ENCODE measurements at regions not wholly inside any gene's neighbourhood (a gene's known extent, or its start where the extent isn't known, plus 50 kb on each side); places are given as distances from the start of the nearest gene placed in this dataset.

DNA sequence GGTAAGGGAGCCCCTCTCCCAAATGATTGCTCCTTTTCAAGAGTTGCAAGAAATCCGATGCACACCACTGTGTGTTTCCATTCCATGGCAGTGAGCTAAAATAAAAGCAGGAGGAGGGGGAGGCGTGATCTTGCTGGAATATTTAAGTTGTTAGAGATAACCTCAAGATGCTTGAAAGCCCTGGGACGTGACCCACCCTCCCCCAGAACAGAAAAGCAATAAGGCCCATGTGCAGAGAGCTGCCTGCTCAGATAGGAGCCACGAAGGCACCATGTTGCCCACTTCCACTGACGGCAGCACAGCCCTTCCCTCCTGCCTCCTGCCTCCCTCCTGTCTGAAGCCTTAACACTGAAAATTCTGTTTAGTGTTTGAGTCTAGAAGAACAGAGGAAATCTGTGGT is 432.6 kb upstream of the CDH4 start:
- FAIRE-seq (no peak), DNase-seq (ENCODE audit: low spot score) (no peak)

DNA sequence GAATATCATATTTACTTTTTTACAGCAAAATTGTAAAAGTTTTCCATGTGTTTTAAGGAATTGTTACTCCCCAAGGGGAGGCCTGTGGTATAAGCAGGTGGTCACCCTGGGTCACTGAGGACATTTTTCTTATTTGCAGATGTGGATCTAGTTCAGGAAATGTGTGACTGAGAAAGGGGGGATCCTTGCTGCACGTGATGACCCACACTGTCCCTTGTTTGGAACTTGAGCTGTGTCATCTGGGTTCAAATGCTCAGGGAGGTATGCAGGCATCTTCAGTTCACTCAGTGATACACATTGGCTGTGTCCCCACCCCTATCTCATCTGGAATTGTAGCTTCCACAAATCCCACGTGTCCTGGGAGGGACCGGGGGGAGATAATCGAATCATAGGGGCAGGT is 431.9 kb upstream of the CDH4 start:
- no peak for FAIRE-seq

DNA sequence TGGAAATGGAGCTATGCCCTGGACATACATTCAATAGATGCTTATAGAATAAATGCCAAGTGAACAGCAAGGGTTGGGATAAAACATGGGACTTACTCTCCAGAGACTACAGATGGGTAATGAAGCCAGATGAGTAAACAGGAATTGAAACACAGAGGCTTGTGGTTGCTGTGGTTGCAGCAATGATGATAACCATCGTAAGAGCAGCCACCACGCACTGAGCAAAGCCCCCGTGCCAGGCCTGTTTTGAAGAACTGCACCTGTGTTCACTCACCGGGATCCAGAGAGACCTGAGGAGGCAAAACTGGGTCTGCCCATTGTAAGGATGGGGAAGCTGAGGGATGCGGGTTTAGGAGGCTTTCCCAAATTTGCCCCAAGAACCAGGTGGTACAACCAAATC is 431.1 kb upstream of the CDH4 start:
- DNase-seq (ENCODE audit: low spot score) = no peak
- no peak for FAIRE-seq

More for the DNA sequence above, 431.9 kb upstream of the CDH4 start:
- DNase-seq (ENCODE audit: low spot score) = no peak

DNA sequence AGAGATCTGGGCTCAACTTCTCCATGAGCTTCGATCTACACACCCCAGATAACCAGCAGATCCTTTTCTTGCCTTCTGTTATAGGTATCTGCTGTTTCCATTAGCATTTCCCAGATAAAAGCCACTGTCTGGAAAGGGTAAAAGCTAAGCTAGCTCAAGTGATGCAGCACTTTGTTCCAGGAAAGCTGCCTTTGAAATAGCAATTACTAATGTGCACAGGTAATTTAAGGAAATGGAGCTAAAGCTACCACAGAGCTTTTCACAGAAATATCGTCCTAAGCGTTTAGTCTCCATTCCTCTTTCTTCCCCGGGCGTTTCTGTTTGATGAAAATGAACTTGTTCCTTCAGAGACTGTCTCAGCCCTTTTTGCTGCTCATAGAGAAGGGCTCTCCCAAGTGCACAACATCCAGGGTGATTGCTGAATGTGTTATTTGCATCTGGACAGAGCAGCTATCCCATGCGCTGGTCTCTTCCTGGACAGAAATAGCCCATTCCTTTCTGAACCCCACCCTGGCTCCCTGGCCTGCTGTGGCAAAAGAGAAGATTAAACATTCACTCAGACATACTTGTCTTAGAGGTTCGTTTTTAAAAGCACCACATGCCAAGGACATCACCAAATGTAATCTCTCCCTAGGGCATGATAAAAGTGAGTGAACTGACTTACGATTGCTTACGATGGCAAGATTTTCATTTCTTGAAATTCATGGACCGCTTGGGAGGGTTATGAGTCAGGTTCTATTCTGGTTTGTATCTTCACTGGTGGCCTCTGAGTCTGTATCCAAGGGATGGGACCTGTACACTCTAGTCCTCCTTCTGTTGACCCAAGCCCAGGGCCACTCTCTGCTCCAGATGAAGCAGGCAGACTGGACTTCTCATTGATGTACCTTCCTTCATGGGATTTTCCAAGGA is 429.1 kb upstream of the CDH4 start:
- FAIRE-seq = no peak

DNA sequence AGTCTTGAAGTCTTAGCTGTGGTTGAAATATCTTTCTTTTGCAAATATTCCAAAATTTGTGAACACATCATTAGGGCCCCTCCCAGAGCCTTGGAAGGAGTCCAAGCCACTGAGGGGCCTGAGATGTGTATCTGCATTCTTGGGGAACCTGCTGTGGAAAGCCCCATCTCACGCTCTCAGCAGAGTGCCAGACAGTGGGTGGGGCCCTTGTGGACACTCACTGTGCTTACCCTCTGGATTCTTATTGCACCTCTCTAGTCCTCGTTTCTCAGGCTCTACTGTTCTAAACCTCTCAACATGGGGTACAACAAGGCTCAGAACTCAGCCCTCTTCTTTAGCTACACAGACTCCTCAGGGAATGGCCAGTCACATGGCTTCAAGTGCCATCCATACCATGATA is 416.2 kb upstream of the CDH4 start:
- FAIRE-seq = no peak
- DNase-seq (ENCODE audit: low spot score) = no peak

More for the DNA sequence above, 429.1 kb upstream of the CDH4 start:
- DNase-seq (ENCODE audit: low spot score) = no peak

- FAIRE-seq (no peak), DNase-seq (ENCODE audit: low spot score) (no peak)
Observed at GRCh38 chr20:60837173-60837770, 414.8 kb upstream of the CDH4 start.

DNA sequence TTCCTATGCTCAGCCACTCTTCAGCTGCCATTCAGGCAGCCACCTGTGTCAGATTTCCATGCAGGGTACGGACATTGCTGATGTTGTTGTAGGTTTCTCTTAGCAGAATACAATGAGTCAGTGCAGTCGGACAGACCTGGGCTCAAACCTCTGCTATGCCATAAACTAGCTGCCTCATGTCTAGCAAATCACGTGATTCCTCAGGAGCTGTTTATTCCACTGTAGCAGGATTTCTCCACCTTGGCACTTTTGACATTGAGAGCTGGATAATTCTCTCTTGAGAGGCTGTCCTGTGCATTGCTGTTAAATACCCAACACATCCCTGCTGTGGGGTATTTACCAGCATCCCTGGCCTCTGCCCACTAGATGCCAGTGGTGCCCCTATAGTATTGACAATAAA is 413.8 kb upstream of the CDH4 start:
- no peak for FAIRE-seq

GRCh38 chr20:60840971-60841370 is 411.1 kb upstream of the CDH4 start:
- no peak for FAIRE-seq

More for the DNA sequence above, 413.8 kb upstream of the CDH4 start:
- DNase-seq (ENCODE audit: low spot score) = no peak

DNA sequence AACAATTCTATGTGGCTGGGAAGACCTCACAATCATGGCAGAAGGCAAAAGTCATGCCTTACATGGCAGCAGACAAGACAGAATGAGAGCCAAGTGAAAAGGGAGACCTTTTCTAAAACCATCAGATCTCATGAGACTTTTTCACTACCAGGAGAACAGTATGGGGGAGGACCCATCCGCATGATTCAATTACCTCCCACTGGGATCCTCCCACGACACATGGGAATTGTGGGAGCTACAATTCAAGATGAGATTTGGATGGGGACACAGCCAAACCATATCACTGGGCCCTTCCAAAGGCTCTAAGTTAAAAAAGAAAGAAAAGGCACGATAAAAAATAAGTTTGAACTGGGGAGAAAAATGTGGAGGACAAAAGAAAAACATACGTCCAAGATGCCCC is 406.9 kb upstream of the CDH4 start:
- DNase-seq (ENCODE audit: low spot score) (no peak), FAIRE-seq (no peak)

More at GRCh38 chr20:60840971-60841370, 411.1 kb upstream of the CDH4 start:
- DNase-seq (ENCODE audit: low spot score) = no peak

DNA sequence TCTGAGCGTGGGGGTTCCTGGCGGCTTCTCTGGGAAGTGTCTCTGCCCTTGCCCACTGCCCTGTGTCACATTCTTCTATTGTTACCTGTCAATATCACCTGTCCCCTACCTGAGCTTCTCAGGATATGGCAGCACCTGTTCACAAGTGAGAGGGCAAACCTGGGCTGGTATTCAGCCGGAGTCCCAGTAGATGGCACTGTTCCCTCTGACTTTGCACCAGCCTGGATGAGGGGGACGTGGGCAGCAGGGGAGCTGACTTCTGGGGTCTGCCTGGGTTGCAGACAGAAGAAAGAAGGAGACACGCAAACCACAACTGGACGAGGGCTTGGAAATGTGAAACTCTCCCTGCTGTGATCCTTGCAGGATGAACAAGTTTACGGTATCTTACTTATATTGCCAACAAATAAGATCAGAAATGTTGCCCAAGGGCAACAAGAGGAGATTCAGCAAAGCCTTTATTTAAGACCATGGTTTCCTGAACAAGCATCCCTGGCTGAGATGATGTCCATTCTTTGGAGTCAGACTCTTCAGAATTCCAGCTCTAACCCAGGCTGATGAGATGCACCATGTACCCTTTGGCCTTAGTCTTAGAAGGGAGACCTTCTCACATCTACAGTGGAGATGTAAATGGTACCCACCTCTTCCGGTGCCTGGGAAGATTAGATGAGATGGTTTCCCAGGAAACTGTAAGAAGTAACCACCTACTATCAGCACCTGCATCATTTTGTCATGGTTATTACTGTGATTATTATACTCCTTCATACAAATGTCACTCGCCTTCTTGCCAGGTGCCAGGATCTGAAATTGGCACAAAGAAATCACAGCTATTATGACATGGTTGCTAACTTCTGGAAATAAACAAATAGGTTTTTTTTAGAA is 400.0 kb upstream of the CDH4 start:
- DNase-seq (ENCODE audit: low spot score) = no peak

DNA sequence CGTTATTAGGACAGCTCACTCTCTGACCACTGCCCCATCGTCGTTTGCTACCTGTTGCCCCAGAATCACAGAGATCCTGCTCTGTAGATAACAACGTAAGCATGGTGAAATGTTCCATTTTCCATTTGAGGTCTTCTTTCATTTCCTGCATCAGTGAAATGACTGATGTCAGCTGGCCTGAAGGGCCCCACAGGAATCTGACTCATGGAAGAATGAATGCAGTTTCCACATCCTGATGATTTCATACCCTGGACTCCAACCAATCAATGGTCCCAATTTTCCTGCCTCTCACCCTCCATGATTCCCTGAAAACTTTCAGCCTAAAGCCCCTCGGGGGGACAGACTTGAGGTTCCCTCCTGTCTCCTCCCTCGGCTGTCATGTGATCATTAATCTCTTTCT is 394.4 kb upstream of the CDH4 start:
- FAIRE-seq (no peak), DNase-seq (ENCODE audit: low spot score) (no peak)

More for the DNA sequence above, 400.0 kb upstream of the CDH4 start:
- no peak for FAIRE-seq

- FAIRE-seq (no peak), DNase-seq (ENCODE audit: low spot score) (no peak)
Observed at GRCh38 chr20:60862601-60863000, 389.5 kb upstream of the CDH4 start.

- DNase-seq (ENCODE audit: low spot score) (no peak), FAIRE-seq (no peak)
Observed at GRCh38 chr20:60863548-60863947, 388.5 kb upstream of the CDH4 start.

DNA sequence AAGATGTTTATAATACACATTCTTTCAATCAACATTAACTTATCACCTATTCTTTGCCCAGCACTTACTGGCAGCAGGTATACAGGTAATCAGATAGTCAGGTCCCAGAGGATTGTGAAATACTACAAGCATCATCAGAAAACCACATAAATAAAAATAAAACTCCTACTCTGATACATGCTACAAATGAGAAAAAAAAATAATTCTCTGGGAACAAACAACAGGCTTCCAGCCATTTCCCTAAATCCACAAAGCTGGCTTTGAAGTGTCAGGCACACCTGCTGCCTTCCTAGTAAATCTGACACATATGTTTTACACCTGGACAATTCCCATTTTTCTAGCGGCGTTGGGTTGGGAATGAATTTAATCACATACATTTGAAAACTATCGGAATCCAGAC is 384.5 kb upstream of the CDH4 start:
- DNase-seq (ENCODE audit: low spot score) = no peak
- FAIRE-seq = no peak

DNA sequence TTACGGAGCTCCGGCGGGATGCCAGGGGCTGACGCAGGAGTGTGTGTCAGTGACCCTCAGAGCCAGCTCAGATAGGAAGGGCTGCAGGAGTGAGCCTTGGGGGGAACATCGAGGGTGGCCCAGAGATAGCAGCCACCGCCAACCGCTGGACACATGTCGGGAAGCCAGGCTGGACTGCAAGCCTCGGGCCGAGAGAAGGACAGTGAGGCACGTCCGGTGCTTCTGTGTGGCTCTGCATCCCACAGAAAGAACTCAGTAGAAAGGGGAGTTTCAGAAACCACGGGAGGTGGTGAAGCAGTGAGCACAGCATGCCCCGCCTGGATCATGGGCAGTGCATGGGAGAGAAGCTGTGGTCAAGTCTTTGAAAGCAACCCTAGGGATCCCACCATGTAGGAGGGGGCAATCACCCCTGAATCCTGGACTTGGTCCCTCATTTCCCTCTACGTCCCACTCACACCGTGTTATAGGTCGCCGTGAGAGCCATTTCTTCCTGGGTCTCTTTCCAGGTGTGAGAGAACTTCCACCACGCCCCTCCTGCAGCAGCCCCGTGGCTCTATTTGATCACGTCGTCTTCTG is 383.7 kb upstream of the CDH4 start:
- FAIRE-seq (no peak), DNase-seq (ENCODE audit: low spot score) (no peak)

DNA sequence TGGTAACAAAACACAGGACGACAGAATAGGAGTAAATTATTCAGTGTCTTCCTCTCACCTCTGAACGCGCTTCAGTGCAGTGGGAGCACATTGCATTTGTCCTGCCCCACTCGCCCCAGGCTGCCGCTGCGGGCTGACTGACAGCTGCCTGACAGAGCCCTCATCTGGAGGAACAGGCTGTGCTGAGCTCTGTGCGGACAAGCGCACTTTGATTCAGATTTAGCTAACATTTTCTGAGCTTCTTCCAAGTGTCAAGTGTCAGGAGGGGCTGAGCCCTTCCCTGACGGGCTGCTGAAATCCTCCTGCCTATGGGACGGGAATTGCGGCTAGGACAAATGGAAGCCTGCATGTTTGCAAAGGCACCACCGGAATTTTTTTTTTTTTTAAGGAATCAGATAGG is 383.0 kb upstream of the CDH4 start:
- no peak for FAIRE-seq

DNA sequence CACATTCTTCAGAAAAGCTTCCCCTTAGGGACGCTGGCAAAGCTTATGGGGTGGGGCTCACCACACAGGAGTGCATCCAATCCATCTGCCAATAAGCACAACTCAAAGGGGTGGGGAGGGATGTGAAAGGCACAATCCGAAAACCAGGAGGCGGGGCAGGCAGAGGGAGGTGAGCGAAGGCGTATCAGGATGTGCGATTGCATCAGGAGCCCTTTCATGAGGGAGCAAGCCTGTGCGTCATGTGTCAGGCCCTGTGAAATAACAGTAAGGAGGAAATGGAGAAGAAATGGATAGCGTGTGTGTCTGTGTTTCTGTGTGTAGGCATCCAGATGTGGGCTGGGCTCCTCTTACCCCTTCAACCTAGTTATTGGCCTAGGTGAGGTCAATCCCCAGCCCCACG is 382.4 kb upstream of the CDH4 start:
- DNase-seq (ENCODE audit: low spot score) = no peak
- FAIRE-seq = no peak

More for the DNA sequence above, 383.0 kb upstream of the CDH4 start:
- DNase-seq (ENCODE audit: low spot score) = no peak

DNA sequence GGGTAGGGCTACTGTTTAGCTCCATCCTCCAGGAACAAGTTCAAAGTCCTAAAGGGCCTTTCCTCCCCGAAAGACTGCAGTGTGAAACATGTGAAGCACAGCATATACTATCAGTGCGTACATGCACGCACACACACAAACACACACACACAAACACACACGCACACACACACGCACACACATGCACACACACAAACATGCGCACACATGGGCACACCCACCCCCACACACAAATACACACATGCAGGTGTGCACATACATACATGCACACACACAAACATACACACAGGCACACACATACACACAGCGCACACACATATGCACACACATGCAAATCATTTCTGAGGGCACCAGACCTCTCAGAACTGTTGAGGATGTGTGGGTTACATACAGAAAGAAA is 382.0 kb upstream of the CDH4 start:
- no peak for DNase-seq (ENCODE audit: low spot score)
- no peak for FAIRE-seq

GRCh38 chr20:60872224-60872623 is 379.8 kb upstream of the CDH4 start:
- DNase-seq (ENCODE audit: low spot score) (no peak), FAIRE-seq (no peak)

DNA sequence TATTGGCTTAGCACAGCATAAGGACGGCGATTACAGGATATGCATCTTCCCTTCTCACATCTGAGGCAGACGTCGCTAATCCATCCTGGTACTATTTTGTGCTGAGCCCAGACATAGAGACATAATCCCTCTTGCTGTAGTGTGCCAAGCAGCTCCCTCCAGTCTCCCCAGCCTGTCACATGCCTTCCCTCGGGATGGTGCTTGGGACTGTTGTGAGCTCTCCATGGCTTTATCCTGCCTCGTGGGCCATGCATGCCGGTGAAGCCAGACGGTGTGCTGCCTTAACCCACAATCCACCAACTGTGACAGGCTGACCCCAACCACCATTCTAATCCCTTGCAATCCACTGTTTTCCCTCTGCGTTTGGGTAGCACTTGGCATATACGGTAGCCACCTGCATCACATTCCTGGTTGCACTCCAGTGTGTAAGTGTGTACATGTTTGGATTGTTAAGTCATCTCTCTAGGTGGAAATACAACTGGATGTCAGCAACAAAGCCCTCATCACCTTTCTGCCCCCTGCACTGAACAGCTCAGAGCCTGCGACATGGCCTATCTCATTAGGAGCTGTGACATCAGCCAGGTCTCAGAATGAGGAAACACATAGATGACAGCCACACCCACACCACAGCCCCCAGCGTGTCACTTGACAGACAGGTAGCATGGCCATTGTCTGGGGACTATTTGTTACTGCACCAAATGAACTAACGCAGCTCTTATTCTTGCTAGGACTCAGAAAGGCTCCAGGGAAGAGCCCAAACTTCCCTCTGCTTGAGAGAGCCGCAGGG is 374.8 kb upstream of the CDH4 start:
- DNase-seq (ENCODE audit: low spot score) = no peak
- FAIRE-seq = no peak

GRCh38 chr20:60882836-60883235 is 369.2 kb upstream of the CDH4 start:
- DNase-seq (ENCODE audit: low spot score) (no peak), FAIRE-seq (no peak)

Measured in RCC 7860 (cell line).